HG03175 (cell line): ENCODE measurements at regions not wholly inside any gene's neighbourhood (a gene's known extent, or its start where the extent isn't known, plus 50 kb on each side); places are given as distances from the start of the nearest gene placed in this dataset.
"Not testable (repeated sequence)": the region's sequence is repeated elsewhere in the genome, so short reads cannot be mapped to it uniquely, and the experiment has no call there.

Source experiments
- ATAC-seq: cut with Tn5 transposase; IDR thresholded peaks from one replicate; pipeline ENCODE4 v1.9.1; 2021; ENCODE audit warnings: mild to moderate bottlenecking, moderate library complexity; ENCODE audit not compliant: unreplicated experiment

GRCh38 chr11:39810358-39810757, 1649.1 kb downstream of the LRRC4C start:
- ATAC-seq: no peak

GRCh38 chr11:39809833-39810232, 1649.6 kb downstream of the LRRC4C start:
- ATAC-seq: no peak

DNA sequence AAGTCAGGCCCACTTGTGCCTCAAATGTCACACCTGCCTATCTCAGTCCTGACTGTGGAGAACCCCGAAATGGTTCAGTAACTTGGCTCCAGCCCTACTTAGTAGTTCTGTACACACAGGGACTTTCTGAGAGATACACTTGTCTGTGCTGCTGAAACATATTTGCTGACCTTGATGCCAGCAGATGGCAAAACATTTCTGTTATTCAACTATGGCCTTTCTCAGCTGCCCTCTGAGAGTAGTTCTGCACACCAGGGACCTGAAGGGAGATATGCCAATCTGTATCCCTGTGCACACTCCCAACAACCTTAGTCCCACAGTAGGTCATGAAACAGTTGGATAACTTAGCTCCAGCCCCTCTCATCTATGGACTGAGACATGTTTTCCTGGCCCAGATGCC, 1651.5 kb downstream of the LRRC4C start:
- ATAC-seq: no peak

DNA sequence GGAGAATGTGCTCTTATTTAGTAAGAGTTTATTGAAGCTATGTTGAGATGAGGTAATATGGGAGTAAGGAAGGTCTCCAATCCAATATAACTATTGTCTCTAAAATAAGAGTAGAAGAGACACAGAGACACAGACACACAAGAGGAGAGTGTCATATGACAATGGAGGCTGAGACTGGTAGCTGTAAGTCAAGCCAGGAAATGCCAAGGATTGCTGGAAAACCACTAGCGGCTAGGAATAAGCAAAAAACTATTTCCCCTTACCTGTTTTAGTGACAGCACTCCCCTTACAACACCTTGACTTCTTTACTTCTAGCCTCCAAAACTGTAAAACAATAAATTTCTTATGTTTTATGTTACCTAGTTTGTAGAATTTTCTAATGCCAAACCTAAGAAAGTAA, 1652.8 kb downstream of the LRRC4C start:
- ATAC-seq: no peak

DNA sequence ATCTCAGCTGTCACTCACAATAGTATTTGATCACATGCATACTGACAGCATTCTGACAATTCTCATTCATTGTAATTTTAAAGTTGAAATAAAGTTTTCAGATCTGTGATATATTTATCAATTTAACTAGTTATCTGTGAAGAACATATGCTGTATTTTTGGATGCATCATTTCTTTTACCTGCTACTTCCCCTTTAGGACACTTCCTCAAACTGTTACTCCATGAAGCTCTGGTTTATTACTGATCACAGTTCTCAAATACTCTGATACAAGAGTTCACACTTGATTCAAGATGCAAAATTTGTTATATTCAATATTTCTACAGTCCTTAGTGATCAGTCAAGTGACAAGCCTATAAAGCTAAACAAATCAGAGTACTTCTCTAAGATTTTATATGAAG, 1655.2 kb downstream of the LRRC4C start:
- ATAC-seq: no peak

GRCh38 chr11:39786682-39787081, 1672.8 kb downstream of the LRRC4C start:
- no peak for ATAC-seq

DNA sequence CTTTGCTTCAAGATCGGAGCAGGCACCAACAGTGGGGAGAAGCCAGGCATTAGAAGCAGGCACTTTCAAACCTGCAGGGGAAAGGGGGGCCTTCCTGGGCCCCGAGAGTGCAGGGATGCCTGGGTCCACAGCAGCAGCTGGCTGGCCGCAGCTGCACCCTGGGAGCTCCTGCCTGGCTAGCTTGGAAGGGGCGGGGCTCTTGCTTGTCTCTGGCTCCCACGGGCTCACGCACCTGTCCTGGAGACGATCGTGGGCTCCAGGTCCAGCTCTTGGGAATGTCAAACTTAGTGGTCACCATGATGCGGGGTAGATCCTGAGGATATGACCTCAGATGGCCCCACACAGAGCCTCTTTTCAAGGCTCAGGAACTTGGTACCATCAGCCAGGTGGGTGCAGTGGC, 1673.2 kb downstream of the LRRC4C start:
- ATAC-seq: no peak

DNA sequence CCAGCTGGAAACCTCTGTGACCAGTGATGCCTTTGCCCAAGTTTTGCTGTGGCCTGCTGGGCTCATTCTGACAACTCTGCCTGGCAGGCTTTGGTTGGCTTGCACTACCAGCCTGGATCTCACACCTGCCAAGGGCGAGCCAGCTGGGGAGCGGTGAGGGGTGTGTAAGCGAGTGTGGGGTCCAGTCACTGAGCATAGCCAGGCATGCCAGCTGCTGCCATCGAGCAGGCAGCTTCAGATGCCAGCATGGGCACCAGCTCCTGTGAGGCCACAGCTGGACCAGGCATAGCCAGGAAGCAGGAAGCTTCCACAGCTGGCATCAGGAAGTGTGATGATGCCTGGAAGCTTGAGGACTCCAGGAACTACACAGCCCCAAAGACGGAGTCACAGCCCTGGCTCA, 1674.6 kb downstream of the LRRC4C start:
- no peak for ATAC-seq

GRCh38 chr11:39780131-39780530, 1679.3 kb downstream of the LRRC4C start:
- no peak for ATAC-seq

- no peak for ATAC-seq
Measured at GRCh38 chr11:39777035-39777434, 1682.4 kb downstream of the LRRC4C start.

GRCh38 chr11:39772525-39773137, 1686.8 kb downstream of the LRRC4C start:
- no peak for ATAC-seq

DNA sequence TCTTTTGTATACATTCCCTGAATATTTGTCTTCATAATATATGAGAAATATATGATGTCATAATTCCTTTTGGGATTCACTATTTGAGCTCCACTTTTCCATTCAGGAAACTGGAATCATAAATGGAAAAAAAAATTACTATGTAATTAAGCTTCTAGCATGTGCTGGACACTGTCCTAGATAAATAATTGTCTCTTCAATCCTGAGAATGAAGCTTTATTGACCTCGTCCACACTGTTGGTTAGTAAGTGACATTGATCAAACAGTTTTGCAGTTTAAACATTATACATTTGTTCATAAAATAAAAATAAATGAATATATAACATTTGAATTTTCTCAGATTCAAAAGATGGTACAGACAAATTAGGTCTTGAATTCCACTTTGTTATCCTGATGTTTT, 1691.2 kb downstream of the LRRC4C start:
- no peak for ATAC-seq

DNA sequence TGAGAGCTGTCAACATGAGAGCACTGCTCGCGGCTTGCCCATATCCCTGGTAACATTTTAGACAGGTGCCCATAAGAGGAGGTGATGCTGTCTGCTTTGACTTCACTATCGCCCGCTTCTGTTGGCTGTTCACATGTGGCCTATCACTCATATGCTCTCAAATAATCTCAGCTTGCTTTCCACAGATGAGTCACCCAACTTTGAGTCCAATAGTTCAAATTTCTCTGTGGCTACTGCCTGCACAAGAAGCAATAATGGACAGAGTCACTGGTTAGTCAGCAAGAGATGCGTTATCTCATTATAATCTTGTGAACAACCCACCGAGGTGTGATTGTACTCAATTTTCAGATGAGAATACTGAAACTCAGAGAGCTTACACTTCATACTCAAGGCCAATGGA, 1714.1 kb downstream of the LRRC4C start:
- no peak for ATAC-seq

DNA sequence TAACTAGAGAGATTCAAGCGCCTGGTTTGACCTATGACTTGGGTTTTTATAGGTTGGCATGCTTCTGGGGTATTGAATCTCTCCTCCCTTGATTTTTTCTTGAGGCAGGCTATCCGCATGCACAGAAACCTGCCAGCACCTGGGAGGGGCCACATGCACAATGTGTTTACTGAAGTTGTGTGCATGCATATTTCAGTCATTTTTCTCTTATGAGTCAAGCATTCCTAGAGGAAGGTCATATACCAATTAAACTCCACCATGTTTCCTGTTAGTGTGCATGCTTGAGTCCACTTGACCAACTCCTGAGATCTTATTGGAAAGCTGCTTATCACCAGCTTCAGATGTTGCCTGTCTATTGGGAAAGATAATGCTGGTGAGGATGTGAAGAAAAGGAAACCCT, 1718.4 kb downstream of the LRRC4C start:
- ATAC-seq: no peak

- ATAC-seq: not testable (repeated sequence)
Measured at GRCh38 chr11:39736351-39736750, 1723.1 kb downstream of the LRRC4C start.

GRCh38 chr11:39732001-39732400, 1727.5 kb downstream of the LRRC4C start:
- ATAC-seq: no peak

- no peak for ATAC-seq
Measured at GRCh38 chr11:39725081-39725480, 1734.4 kb downstream of the LRRC4C start.

GRCh38 chr11:39724404-39724803, 1735.0 kb downstream of the LRRC4C start:
- ATAC-seq: no peak

DNA sequence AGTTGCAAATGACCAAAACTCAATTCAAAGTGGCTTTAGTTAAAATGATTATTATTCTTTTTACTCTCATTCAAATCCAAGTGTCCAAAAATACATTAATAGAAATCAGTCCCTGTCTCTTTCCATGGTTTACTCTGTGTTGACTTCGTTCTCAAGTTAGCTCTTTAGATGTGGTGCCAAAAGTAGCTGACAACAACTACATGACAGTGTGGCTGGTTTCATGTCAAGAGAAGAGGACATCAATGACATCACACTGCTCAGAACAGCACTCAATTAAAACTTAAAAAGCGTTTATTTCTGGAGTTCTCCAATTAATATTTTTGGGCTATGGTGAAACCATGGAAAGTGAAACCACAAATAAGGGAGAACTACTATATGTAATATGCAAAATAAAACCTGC, 1746.9 kb downstream of the LRRC4C start:
- ATAC-seq: no peak

DNA sequence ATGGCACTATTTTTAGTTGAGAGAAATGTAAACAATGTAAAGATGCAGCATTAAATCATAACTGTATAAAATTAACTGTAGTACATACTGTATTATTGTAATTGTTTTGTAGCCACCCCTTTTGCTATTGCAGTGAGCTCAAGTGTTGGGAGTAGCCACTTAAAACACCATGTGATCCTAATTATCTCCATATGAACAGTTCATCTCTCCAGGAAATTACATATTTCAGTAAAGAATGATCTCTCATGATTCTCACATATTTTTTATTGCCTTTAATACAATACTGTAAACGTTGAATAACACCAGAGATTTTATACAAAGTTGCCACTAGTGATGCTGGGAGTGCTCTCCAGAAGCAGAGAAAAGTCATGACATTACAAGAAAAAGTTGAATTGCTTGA, 1768.6 kb downstream of the LRRC4C start:
- ATAC-seq: no peak

- no peak for ATAC-seq
Measured at GRCh38 chr11:39683951-39684554, 1775.4 kb downstream of the LRRC4C start.

DNA sequence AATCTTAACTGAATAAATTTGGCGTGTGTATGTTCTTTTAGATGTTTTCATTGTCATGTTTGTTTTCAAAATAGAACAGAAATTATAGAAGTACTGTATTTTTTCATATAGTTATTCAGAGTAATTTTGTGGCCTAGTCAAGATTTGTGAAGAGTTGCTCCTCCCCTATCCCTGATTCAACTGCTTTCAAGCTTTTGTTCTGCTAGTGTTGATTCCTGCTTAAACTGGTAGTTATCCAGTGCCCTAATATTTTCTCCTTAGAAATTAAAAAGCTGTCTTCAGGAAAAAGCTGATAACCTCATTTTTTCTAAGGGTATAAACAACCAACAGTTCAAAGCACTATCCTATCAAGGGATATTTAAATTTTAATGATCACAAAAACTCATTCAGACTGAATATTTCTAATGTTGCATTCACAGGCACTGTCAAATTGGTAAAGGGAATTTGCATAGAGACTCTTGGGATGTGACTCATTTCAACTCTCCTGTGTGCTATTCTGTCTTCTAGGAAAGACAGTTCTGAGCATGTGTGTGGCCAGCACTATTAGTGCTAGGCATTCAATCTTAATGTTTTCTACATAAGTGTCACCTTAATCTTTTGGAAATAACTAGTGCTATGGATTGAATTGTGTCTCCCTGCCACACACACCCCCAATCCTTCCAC, 1776.0 kb downstream of the LRRC4C start:
- no peak for ATAC-seq

- no peak for ATAC-seq
Measured at GRCh38 chr11:39681428-39681827, 1778.0 kb downstream of the LRRC4C start.
